Neuronal stem cell (in vitro differentiated cells): ENCODE measurements at regions not wholly inside any gene's neighbourhood (a gene's known extent, or its start where the extent isn't known, plus 50 kb on each side); places are given as distances from the start of the nearest gene placed in this dataset.

Experiments
- DNase-seq: peaks from one replicate; pipeline ENCODE4 v3.0.0-alpha.2; 2013; ENCODE audit warnings: low spot score
- H2AFZ ChIP-seq: one replicate; pipeline ENCODE4 v1.6.1; 2013; ENCODE audit warnings: mild to moderate bottlenecking, low read length, inconsistent platforms
- H2AK5ac ChIP-seq: 2 replicates; pipeline ENCODE4 v1.6.1; 2013; ENCODE audit warnings: low read depth, mild to moderate bottlenecking, inconsistent platforms, low read length, moderate library complexity, mixed read lengths
- H2BK120ac ChIP-seq: 2 replicates; pipeline ENCODE4 v1.6.1; 2013; ENCODE audit warnings: low read depth, mild to moderate bottlenecking, inconsistent platforms, low read length, moderate library complexity, mixed read lengths
- H2BK12ac ChIP-seq: one replicate; pipeline ENCODE4 v1.6.1; 2013; ENCODE audit warnings: low read length, inconsistent platforms
- H2BK15ac ChIP-seq: 2 replicates; pipeline ENCODE4 v1.6.1; 2013; ENCODE audit warnings: mild to moderate bottlenecking, low read length, inconsistent platforms, mixed read lengths
- H2BK5ac ChIP-seq: one replicate; pipeline ENCODE4 v1.6.1; 2013; ENCODE audit warnings: inconsistent platforms, mild to moderate bottlenecking, low read length, moderate library complexity
- H3K14ac ChIP-seq: one replicate; pipeline ENCODE4 v1.6.1; 2013; ENCODE audit warnings: low read length, inconsistent platforms
- H3K18ac ChIP-seq: 2 replicates; pipeline ENCODE4 v1.6.1; 2013; ENCODE audit warnings: low read length, inconsistent platforms
- H3K23ac ChIP-seq: 2 replicates; pipeline ENCODE4 v1.6.1; 2013; ENCODE audit warnings: low read depth, mild to moderate bottlenecking, mixed read lengths, low read length, inconsistent platforms; ENCODE audit not compliant: poor library complexity
- H3K27ac ChIP-seq: replicated peaks from 3 replicates; pipeline ENCODE4 v1.5.1; 2013; ENCODE audit warnings: low read length, inconsistent platforms
- H3K27me3 ChIP-seq, 3 experiments: 2 replicates each; pipeline ENCODE4 v1.6.1; 2013; ENCODE audit warnings: low read length in 3 of 3, mild to moderate bottlenecking in 2 of 3, inconsistent platforms in 1 of 3, low read depth in 1 of 3, mixed read lengths in 1 of 3, moderate library complexity in 1 of 3; ENCODE audit not compliant: control insufficient read depth in 3 of 3, insufficient read depth in 3 of 3
- H3K36me3 ChIP-seq, 2 donors: replicated peaks in 1 of 2; 2 replicates each; pipeline ENCODE4 v1.6.1; 2013; ENCODE audit warnings: low read length in 2 of 2; ENCODE audit not compliant: control insufficient read depth in 2 of 2, insufficient read depth in 2 of 2
- H3K4ac ChIP-seq: 2 replicates; pipeline ENCODE4 v1.6.1; 2013; ENCODE audit warnings: inconsistent platforms, mild to moderate bottlenecking, low read length, moderate library complexity
- H3K4me1 ChIP-seq, 2 donors: 1 replicate in 1 of 2; 2 replicates in 1 of 2; pipeline ENCODE4 v1.6.1; 2013; ENCODE audit warnings: low read length in 2 of 2, low read depth in 1 of 2; ENCODE audit not compliant: control insufficient read depth in 2 of 2, insufficient read depth in 1 of 2
- H3K4me2 ChIP-seq: one replicate; pipeline ENCODE4 v1.6.1; 2013; ENCODE audit warnings: mild to moderate bottlenecking, low read length, inconsistent platforms; ENCODE audit not compliant: insufficient read depth, poor library complexity, severe bottlenecking
- H3K4me3 ChIP-seq, 2 donors: 2 replicates each; pipeline ENCODE4 v1.5.1; 2013; ENCODE audit warnings: low read length in 2 of 2, mild to moderate bottlenecking in 2 of 2, inconsistent platforms in 1 of 2, moderate library complexity in 1 of 2
- H3K79me1 ChIP-seq: one replicate; pipeline ENCODE4 v1.6.1; 2013; ENCODE audit warnings: low read depth, mild to moderate bottlenecking, inconsistent platforms, low read length, moderate library complexity
- H3K9ac ChIP-seq: one replicate; pipeline ENCODE4 v1.6.1; 2013; ENCODE audit warnings: mild to moderate bottlenecking, low read depth, low read length, inconsistent platforms; ENCODE audit not compliant: poor library complexity
- H3K9me3 ChIP-seq, 2 donors: replicated peaks in 1 of 2; 2 replicates each; pipeline versions ENCODE3 to v1.6.1; 2013; ENCODE audit warnings: low read length in 2 of 2, mild to moderate bottlenecking in 2 of 2, inconsistent platforms in 1 of 2, low read depth in 1 of 2, mixed read lengths in 1 of 2, moderate library complexity in 1 of 2; ENCODE audit not compliant: control insufficient read depth in 2 of 2, insufficient read depth in 1 of 2
- H4K8ac ChIP-seq: one replicate; pipeline ENCODE4 v1.6.1; 2013; ENCODE audit warnings: low read depth, mild to moderate bottlenecking, inconsistent platforms, low read length, moderate library complexity
- H4K91ac ChIP-seq: one replicate; pipeline ENCODE4 v1.6.1; 2013; ENCODE audit warnings: low read length, low read depth, mild to moderate bottlenecking, inconsistent platforms; ENCODE audit not compliant: poor library complexity
- WGBS, 2 donors: extraction: QIAGEN DNeasy Blood & Tissue Kit; methylation state at CpG; one replicate each; pipeline ENCODE4 v1.1.7; 2013; ENCODE audit warnings: missing lambda C conversion rate in 2 of 2, mixed read lengths in 1 of 2; ENCODE audit not compliant: insufficient read length in 2 of 2, insufficient replicate concordance in 1 of 2; ENCODE audit errors: extremely low coverage in 2 of 2; 5-methylcytosine and 5-hydroxymethylcytosine counted together

DNA sequence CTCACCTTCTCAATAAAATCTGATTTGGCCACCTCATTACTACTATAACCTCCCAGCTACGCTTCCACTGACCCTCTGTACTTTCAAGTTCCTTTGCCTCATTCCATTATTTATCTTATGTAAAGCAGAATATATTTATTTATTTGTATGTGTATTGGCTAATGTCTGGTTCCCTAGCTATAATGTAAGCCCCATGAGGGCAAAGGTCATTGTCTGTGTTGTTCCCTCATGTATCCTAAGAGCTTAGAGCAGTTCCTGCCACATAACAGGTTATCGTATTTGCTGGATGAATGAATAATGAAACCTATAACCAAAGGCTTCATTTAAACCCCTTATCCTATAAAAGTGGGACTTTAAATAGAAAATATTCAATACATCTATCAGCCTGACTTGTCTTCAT is 77.9 kb upstream of the DPT start:
- Histone ChIP-seq H3K79me1 (no peaks in the 10 kb centered on the region), H2BK5ac (no peak overlapping the region), H3K9ac (no peak overlapping the region), H2AFZ (no peak overlapping the region), H4K91ac (no peak overlapping the region), H2BK12ac (no peak overlapping the region), H3K4ac (no peak overlapping the region), H3K36me3 (no peaks in the 10 kb centered on the region), H3K14ac (no peak overlapping the region), H2BK15ac (no peak overlapping the region), H3K27me3 (no peaks in the 10 kb centered on the region), H3K27ac (no peak overlapping the region), H2AK5ac (no peak overlapping the region), H3K4me3 (no peak overlapping the region), H4K8ac (no peak overlapping the region), H3K18ac (no peak overlapping the region), H3K23ac (no peak overlapping the region), H3K4me2 (no peak overlapping the region), H2BK120ac (no peak overlapping the region), H3K4me1 (peaks cover 4 to 12% of the 10 kb centered on the region in 2 donors), H3K9me3 (no peaks in the 10 kb centered on the region)
- WGBS, 2 donors = no CpG with 5 or more reads among the region's 2 CpGs
- no peak for DNase-seq

GRCh38 chr1:168811176-168811575 is 82.2 kb upstream of the DPT start:
- Histone ChIP-seq H3K9me3 (no peaks in the 10 kb centered on the region), H3K23ac (no peak overlapping the region), H2BK5ac (no peak overlapping the region), H2BK120ac (no peak overlapping the region), H3K9ac (no peak overlapping the region), H3K4me2 (no peak overlapping the region), H3K79me1 (no peaks in the 10 kb centered on the region), H2BK12ac (no peak overlapping the region), H3K27ac (no peak overlapping the region), H3K36me3 (no peaks in the 10 kb centered on the region), H3K4me1 (no peaks in the 10 kb centered on the region), H3K4me3 (no peak overlapping the region), H3K4ac (no peak overlapping the region), H3K18ac (no peak overlapping the region), H3K14ac (no peak overlapping the region), H2BK15ac (no peak overlapping the region), H2AK5ac (no peak overlapping the region), H4K8ac (no peak overlapping the region), H4K91ac (no peak overlapping the region), H3K27me3 (no peaks in the 10 kb centered on the region), H2AFZ (no peak overlapping the region)
- WGBS, 2 donors = no CpG with 5 or more reads among the region's 3 CpGs
- no peak for DNase-seq

DNA sequence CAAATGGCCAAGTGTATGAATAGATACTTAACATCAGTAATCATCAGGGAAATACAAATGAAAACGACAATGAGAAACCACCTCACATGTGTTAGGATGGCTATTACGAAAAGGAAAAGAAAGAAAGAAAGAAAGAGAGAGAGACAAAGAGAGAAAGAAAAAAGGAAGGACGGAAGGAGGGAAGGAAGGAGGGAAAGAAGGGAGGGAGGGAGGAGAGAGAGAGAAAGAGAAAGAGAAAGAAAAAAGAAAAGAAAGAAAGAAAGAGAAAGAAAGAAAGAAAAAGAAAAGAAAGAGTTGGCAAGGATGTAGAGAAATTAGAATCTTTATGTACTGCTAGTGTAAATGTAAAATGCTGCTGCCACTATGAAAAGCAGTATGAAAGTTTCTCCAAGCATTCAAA is 90.7 kb upstream of the DPT start:
- H3K4ac ChIP-seq = no peak overlapping the region
- DNase-seq = no peak
- H3K18ac ChIP-seq = no peak overlapping the region
- no peak overlapping the region for H3K23ac ChIP-seq
- no peak overlapping the region for H2AFZ ChIP-seq
- H2BK120ac ChIP-seq = no peak overlapping the region
- no peak overlapping the region for H2BK5ac ChIP-seq
- H3K4me1 ChIP-seq = peaks cover 0 to 1% of the 10 kb centered on the region in 2 donors
- no peaks in the 10 kb centered on the region for H3K79me1 ChIP-seq
- no peak overlapping the region for H2BK12ac ChIP-seq
- H4K8ac ChIP-seq = no peak overlapping the region
- no peak overlapping the region for H2BK15ac ChIP-seq
- WGBS, 2 donors = no CpG with 5 or more reads among the region's 3 CpGs
- H4K91ac ChIP-seq = no peak overlapping the region
- H3K4me3 ChIP-seq = no peak overlapping the region
- H3K9ac ChIP-seq = no peak overlapping the region
- H3K27me3 ChIP-seq = no peaks in the 10 kb centered on the region
- H3K14ac ChIP-seq = no peak overlapping the region
- H3K36me3 ChIP-seq = no peaks in the 10 kb centered on the region
- H3K9me3 ChIP-seq = no peaks in the 10 kb centered on the region
- no peak overlapping the region for H2AK5ac ChIP-seq
- no peak overlapping the region for H3K4me2 ChIP-seq
- H3K27ac ChIP-seq = no peak overlapping the region

DNA sequence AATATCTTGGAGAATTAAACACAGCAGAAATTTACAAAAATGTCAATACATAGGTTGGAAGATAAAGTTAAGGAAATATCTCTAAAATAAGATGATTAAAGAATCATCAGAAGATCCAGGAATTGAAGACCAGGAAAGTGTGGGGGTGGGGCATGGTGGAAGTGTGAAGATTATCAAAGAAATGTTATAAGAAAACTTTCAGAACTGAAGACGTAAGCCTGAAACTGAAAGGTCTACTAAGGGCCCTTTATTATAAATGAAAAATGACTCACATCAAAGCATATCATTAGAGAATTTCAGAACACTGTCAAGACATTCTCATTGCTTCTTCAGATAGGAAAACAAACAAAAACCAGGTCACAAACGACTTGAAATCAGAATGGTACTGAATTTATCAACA is 92.4 kb upstream of the DPT start:
- H2AFZ ChIP-seq = no peak overlapping the region
- no peak overlapping the region for H3K14ac ChIP-seq
- H3K23ac ChIP-seq = no peak overlapping the region
- no peak overlapping the region for H2AK5ac ChIP-seq
- H2BK15ac ChIP-seq = no peak overlapping the region
- H3K4ac ChIP-seq = no peak overlapping the region
- no peaks in the 10 kb centered on the region for H3K79me1 ChIP-seq
- H3K4me3 ChIP-seq = no peak overlapping the region
- H2BK120ac ChIP-seq = no peak overlapping the region
- no peak overlapping the region for H3K27ac ChIP-seq
- H4K8ac ChIP-seq = no peak overlapping the region
- WGBS, 2 donors = no CpG with 5 or more reads among the region's 2 CpGs
- H2BK12ac ChIP-seq = no peak overlapping the region
- H3K9me3 ChIP-seq = no peaks in the 10 kb centered on the region
- DNase-seq = no peak
- H4K91ac ChIP-seq = no peak overlapping the region
- H3K18ac ChIP-seq = no peak overlapping the region
- no peak overlapping the region for H3K9ac ChIP-seq
- H3K36me3 ChIP-seq = no peaks in the 10 kb centered on the region
- no peak overlapping the region for H3K4me2 ChIP-seq
- H3K4me1 ChIP-seq = peaks cover 0 to 1% of the 10 kb centered on the region in 2 donors
- H3K27me3 ChIP-seq = no peaks in the 10 kb centered on the region
- no peak overlapping the region for H2BK5ac ChIP-seq
